ENCODE measurements at regions not wholly inside any gene's neighbourhood (a gene's known extent, or its start where the extent isn't known, plus 50 kb on each side); places are given as distances from the start of the nearest gene placed in this dataset.

DNA sequence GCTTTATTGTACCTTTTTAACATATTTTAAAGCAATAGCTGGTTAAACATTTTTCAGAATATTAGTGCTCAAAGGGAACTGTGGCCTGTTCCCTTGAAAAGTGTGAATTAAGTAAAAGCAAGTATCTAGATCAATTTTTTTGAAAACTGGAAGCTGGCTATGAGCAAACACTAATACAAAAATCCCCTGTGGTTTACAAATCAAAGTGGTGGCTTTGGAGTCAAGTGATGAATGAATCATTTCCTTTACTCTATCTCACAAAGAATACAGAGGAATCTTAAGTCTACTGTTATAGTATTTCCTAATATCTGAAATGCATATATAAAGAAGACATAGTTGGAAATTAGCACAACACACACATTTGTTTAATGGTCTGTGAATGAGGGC lies 212.4 kb upstream of the C9orf72 start:
- TF ChIP-seq, protein P1, sequence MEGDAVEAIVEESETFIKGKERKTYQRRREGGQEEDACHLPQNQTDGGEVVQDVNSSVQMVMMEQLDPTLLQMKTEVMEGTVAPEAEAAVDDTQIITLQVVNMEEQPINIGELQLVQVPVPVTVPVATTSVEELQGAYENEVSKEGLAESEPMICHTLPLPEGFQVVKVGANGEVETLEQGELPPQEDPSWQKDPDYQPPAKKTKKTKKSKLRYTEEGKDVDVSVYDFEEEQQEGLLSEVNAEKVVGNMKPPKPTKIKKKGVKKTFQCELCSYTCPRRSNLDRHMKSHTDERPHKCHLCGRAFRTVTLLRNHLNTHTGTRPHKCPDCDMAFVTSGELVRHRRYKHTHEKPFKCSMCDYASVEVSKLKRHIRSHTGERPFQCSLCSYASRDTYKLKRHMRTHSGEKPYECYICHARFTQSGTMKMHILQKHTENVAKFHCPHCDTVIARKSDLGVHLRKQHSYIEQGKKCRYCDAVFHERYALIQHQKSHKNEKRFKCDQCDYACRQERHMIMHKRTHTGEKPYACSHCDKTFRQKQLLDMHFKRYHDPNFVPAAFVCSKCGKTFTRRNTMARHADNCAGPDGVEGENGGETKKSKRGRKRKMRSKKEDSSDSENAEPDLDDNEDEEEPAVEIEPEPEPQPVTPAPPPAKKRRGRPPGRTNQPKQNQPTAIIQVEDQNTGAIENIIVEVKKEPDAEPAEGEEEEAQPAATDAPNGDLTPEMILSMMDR (IDR thresholded peaks at IDR 0.05): no peak
- no peak for TF ChIP-seq POLR2A (IDR thresholded peaks at IDR 0.05)

Data from thyroid gland (tissue), 4 donors.